Common myeloid progenitor, CD34-positive (primary cell): ENCODE measurements at regions not wholly inside any gene's neighbourhood (a gene's known extent, or its start where the extent isn't known, plus 50 kb on each side); places are given as distances from the start of the nearest gene placed in this dataset.

Experiments
- CTCF ChIA-PET: fragments of 350-600 bp; sonication (Branson Sonifier 250); formaldehyde crosslinking; loops from one replicate; lab custom pipeline; 2021; ENCODE audit warnings: antibody characterized with exemption; lab: Charles Lee
- POLR2A ChIA-PET: fragments of 350-600 bp; sonication (Branson Sonifier 250); formaldehyde crosslinking; loops from one replicate; lab custom pipeline; 2021; ENCODE audit warnings: antibody characterized with exemption; lab: Charles Lee
- DNase-seq, 3 donors: peaks; one replicate each; pipeline versions ENCODE4 v3.0.0 to v3.0.0-alpha.2; 2013
- H3K27ac ChIP-seq, 2 experiments: 1 replicate in 1 of 2; 2 replicates in 1 of 2; pipeline ENCODE4 v1.7.0; 2013; ENCODE audit warnings: inconsistent platforms in 2 of 2, low read length in 2 of 2, mild to moderate bottlenecking in 2 of 2, low read depth in 1 of 2, moderate library complexity in 1 of 2; ENCODE audit not compliant: severe bottlenecking in 2 of 2, insufficient read depth in 1 of 2, poor library complexity in 1 of 2
- H3K27me3 ChIP-seq, 5 experiments: replicated peaks in 2 of 5; 1 replicate in 3 of 5; 2 replicates in 2 of 5; pipeline versions ENCODE4 v1.6.1 to v1.7.0; 2013; ENCODE audit warnings: low read length in 4 of 5, mild to moderate bottlenecking in 2 of 5, moderate library complexity in 2 of 5, inconsistent platforms in 1 of 5; ENCODE audit not compliant: insufficient read depth in 5 of 5, control insufficient read depth in 4 of 5
- H3K36me3 ChIP-seq, 4 experiments: 1 replicate in 2 of 4; 2 replicates in 2 of 4; pipeline versions ENCODE4 v1.6.1 to v1.7.0; 2013; ENCODE audit warnings: low read length in 3 of 4, control low read depth in 1 of 4, mild to moderate bottlenecking in 1 of 4; ENCODE audit not compliant: control insufficient read depth in 4 of 4, insufficient read depth in 4 of 4
- H3K4me1 ChIP-seq, 4 experiments: 1 replicate in 3 of 4; 2 replicates in 1 of 4; pipeline versions ENCODE4 v1.6.1 to v1.7.1; 2013; ENCODE audit warnings: low read length in 3 of 4, mild to moderate bottlenecking in 3 of 4, control low read depth in 1 of 4, inconsistent platforms in 1 of 4, moderate library complexity in 1 of 4; ENCODE audit not compliant: control insufficient read depth in 4 of 4, insufficient read depth in 4 of 4; ENCODE audit errors: control extremely low read depth in 1 of 4
- H3K4me3 ChIP-seq, 7 experiments: 1 replicate in 4 of 7; 2 replicates in 3 of 7; pipeline versions ENCODE4 v1.5.1 to v1.7.0; 2013; ENCODE audit warnings: mild to moderate bottlenecking in 7 of 7, low read length in 6 of 7, moderate library complexity in 6 of 7, inconsistent platforms in 2 of 7, low read depth in 2 of 7, control low read depth in 1 of 7; ENCODE audit not compliant: insufficient read depth in 4 of 7, control insufficient read depth in 1 of 7; ENCODE audit errors: extremely low read depth in 1 of 7
- H3K9me3 ChIP-seq, 5 experiments: 1 replicate in 4 of 5; 2 replicates in 1 of 5; pipeline versions ENCODE4 v1.6.1 to v1.7.1; 2013; ENCODE audit warnings: low read length in 4 of 5, mild to moderate bottlenecking in 2 of 5, inconsistent platforms in 1 of 5, low read depth in 1 of 5, moderate library complexity in 1 of 5; ENCODE audit not compliant: control insufficient read depth in 4 of 5, insufficient read depth in 2 of 5; ENCODE audit errors: control extremely low read depth in 1 of 5
- WGBS: methylation state at CpG from one replicate; pipeline ENCODE4 v1.1.5; 2013; ENCODE audit not compliant: insufficient coverage; 5-methylcytosine and 5-hydroxymethylcytosine counted together

- Histone ChIP-seq H3K27me3 (no peaks in the 10 kb centered on the region), H3K4me1 (no peaks in the 10 kb centered on the region), H3K9me3 (peaks cover 1 to 21% (median 9%) of the 10 kb centered on the region in 5 experiments), H3K27ac (no peak overlapping the region), H3K36me3 (peaks cover 2 to 43% (median 11%) of the 10 kb centered on the region in 4 experiments), H3K4me3 (no peak overlapping the region)
- WGBS = 98% methylated on average over 4 of the region's 4 CpGs
- no peak for DNase-seq
- ChIA-PET POLR2A (no interaction called here), CTCF (interaction anchor here (0.8 kb wide), 1 partner anchor 13 kb away, joined by 3 read pairs; no protein-coding TSS in a partner anchor)
Observed at GRCh38 chr3:87979527-87979926, 79.3 kb downstream of the CGGBP1 start.

GRCh38 chr3:87977765-87978164 lies 81.0 kb downstream of the CGGBP1 start:
- no peak for DNase-seq
- Histone ChIP-seq H3K4me3 (no peak overlapping the region), H3K27me3 (no peaks in the 10 kb centered on the region), H3K4me1 (no peaks in the 10 kb centered on the region), H3K27ac (no peak overlapping the region), H3K9me3 (peaks cover 1 to 21% (median 9%) of the 10 kb centered on the region in 5 experiments), H3K36me3 (peaks cover 2 to 37% (median 11%) of the 10 kb centered on the region in 4 experiments)
- 100% methylated on average over 1 of the region's 1 CpG for WGBS
- ChIA-PET POLR2A (no interaction called here), CTCF (interaction anchor here (1.3 kb wide), 1 partner anchor 16 kb away, joined by 3 read pairs; no protein-coding TSS in a partner anchor)

GRCh38 chr3:87975716-87976115 lies 83.1 kb downstream of the CGGBP1 start:
- no peaks in the 10 kb centered on the region for H3K4me1 ChIP-seq
- peak in 2 of 3 donors; percentile 17 to 46 for DNase-seq
- peaks cover 1 to 21% (median 9%) of the 10 kb centered on the region in 5 experiments for H3K9me3 ChIP-seq
- POLR2A ChIA-PET = no interaction called here
- peaks cover 2 to 39% (median 16%) of the 10 kb centered on the region in 4 experiments for H3K36me3 ChIP-seq
- CTCF ChIA-PET = interaction anchor here (0.5 to 1.2 kb wide), 2 partner anchors 54 to 717 kb away, joined by 3 to 4 read pairs; no protein-coding TSS in a partner anchor
- no CpG with 5 or more reads among the region's 1 CpG for WGBS
- no peak overlapping the region for H3K27ac ChIP-seq
- no peak overlapping the region for H3K4me3 ChIP-seq
- no peaks in the 10 kb centered on the region for H3K27me3 ChIP-seq

- Histone ChIP-seq H3K27me3 (no peaks in the 10 kb centered on the region), H3K4me3 (no peak overlapping the region), H3K9me3 (peaks cover 0 to 8% (median 1%) of the 10 kb centered on the region in 5 experiments), H3K27ac (no peak overlapping the region), H3K36me3 (peaks cover 0 to 30% (median 14%) of the 10 kb centered on the region in 4 experiments), H3K4me1 (no peaks in the 10 kb centered on the region)
- 97% methylated on average over 5 of the region's 5 CpGs for WGBS
- ChIA-PET POLR2A (no interaction called here), CTCF (no interaction called here)
- DNase-seq = no peak
Observed at GRCh38 chr3:87973906-87974305, 84.9 kb downstream of the CGGBP1 start.

- CTCF ChIA-PET = no interaction called here
Observed at GRCh38 chr3:87969620-87970019, 89.2 kb downstream of the CGGBP1 start.

GRCh38 chr3:87968668-87969067 lies 90.1 kb downstream of the CGGBP1 start:
- no peak for DNase-seq
- Histone ChIP-seq H3K9me3 (no peaks in the 10 kb centered on the region), H3K4me3 (no peak overlapping the region), H3K27ac (peak overlapping the region in 1 of 2 experiments; percentile 9), H3K27me3 (no peaks in the 10 kb centered on the region), H3K36me3 (peaks cover 0 to 50% (median 11%) of the 10 kb centered on the region in 4 experiments), H3K4me1 (no peaks in the 10 kb centered on the region)
- ChIA-PET POLR2A (no interaction called here), CTCF (no interaction called here)
- WGBS = 98% methylated on average over 4 of the region's 5 CpGs

More at GRCh38 chr3:87969620-87970019, 89.2 kb downstream of the CGGBP1 start:
- H3K27me3 ChIP-seq = no peaks in the 10 kb centered on the region
- DNase-seq = no peak
- peaks cover 0 to 45% (median 10%) of the 10 kb centered on the region in 4 experiments for H3K36me3 ChIP-seq
- no peaks in the 10 kb centered on the region for H3K9me3 ChIP-seq
- 100% methylated on average over 1 of the region's 2 CpGs for WGBS
- POLR2A ChIA-PET = no interaction called here
- no peaks in the 10 kb centered on the region for H3K4me1 ChIP-seq
- no peak overlapping the region for H3K27ac ChIP-seq
- no peak overlapping the region for H3K4me3 ChIP-seq

GRCh38 chr3:87958289-87958688 lies 100.5 kb downstream of the CGGBP1 start:
- Histone ChIP-seq H3K4me1 (peaks cover 0 to 5% (median 0%) of the 10 kb centered on the region in 4 experiments), H3K27me3 (no peaks in the 10 kb centered on the region), H3K36me3 (peaks cover 0 to 21% (median 4%) of the 10 kb centered on the region in 4 experiments), H3K4me3 (no peak overlapping the region), H3K27ac (no peak overlapping the region), H3K9me3 (peaks cover 0 to 4% (median 0%) of the 10 kb centered on the region in 5 experiments)
- POLR2A ChIA-PET = no interaction called here
- DNase-seq = no peak
- 100% methylated on average over 1 of the region's 1 CpG for WGBS
- CTCF ChIA-PET = no interaction called here
